Bronchial epithelial cell (primary cell): ENCODE measurements at regions not wholly inside any gene's neighbourhood (a gene's known extent, or its start where the extent isn't known, plus 50 kb on each side); places are given as distances from the start of the nearest gene placed in this dataset.
"Not testable (repeated sequence)": the region's sequence is repeated elsewhere in the genome, so short reads cannot be mapped to it uniquely, and the experiment has no call there.

Source experiments
- DNase-seq: peaks from one replicate; pipeline ENCODE4 v3.0.0-alpha.2; 2010; ENCODE audit warnings: low read depth
- FAIRE-seq: peaks from 2 replicates; lab custom pipeline; 2011; peaks lifted over from hg19 to GRCh38; lab: Jason Lieb, UNC
- H3K27me3 ChIP-seq: 2 replicates; pipeline ENCODE4 v1.5.1; 2011; ENCODE audit warnings: low read length; ENCODE audit not compliant: control insufficient read depth, insufficient read depth
- H3K36me3 ChIP-seq: 2 replicates; pipeline ENCODE4 v1.5.1; 2011; ENCODE audit warnings: low read length; ENCODE audit not compliant: control insufficient read depth, insufficient read depth
- H3K4me3 ChIP-seq: 2 replicates; pipeline ENCODE4 v1.5.1; 2011; ENCODE audit warnings: mild to moderate bottlenecking, low read depth, low read length, control low read depth
- TF ChIP-seq, protein P1 (sequence below): IDR thresholded peaks from 2 replicates; pipeline ENCODE4 v1.5.1; 2011; ENCODE audit warnings: mild to moderate bottlenecking, moderate library complexity, low read length, control low read depth, inconsistent platforms; ENCODE audit not compliant: insufficient read depth, severe bottlenecking

GRCh38 chr11:93907901-93908300 lies 57.5 kb upstream of the VSTM5 start:
- no peaks in the 10 kb centered on the region for H3K27me3 ChIP-seq
- H3K36me3 ChIP-seq: no peaks in the 10 kb centered on the region
- FAIRE-seq (no peak), DNase-seq (no peak)
- no peak overlapping the region for H3K4me3 ChIP-seq
- TF ChIP-seq, protein P1, sequence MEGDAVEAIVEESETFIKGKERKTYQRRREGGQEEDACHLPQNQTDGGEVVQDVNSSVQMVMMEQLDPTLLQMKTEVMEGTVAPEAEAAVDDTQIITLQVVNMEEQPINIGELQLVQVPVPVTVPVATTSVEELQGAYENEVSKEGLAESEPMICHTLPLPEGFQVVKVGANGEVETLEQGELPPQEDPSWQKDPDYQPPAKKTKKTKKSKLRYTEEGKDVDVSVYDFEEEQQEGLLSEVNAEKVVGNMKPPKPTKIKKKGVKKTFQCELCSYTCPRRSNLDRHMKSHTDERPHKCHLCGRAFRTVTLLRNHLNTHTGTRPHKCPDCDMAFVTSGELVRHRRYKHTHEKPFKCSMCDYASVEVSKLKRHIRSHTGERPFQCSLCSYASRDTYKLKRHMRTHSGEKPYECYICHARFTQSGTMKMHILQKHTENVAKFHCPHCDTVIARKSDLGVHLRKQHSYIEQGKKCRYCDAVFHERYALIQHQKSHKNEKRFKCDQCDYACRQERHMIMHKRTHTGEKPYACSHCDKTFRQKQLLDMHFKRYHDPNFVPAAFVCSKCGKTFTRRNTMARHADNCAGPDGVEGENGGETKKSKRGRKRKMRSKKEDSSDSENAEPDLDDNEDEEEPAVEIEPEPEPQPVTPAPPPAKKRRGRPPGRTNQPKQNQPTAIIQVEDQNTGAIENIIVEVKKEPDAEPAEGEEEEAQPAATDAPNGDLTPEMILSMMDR: no peak

GRCh38 chr11:93908689-93909088 lies 58.3 kb upstream of the VSTM5 start:
- Histone ChIP-seq H3K36me3 (no peaks in the 10 kb centered on the region), H3K27me3 (no peaks in the 10 kb centered on the region), H3K4me3 (no peak overlapping the region)
- TF ChIP-seq, protein P1: no peak
- FAIRE-seq (no peak), DNase-seq (peak; percentile 83)

DNA sequence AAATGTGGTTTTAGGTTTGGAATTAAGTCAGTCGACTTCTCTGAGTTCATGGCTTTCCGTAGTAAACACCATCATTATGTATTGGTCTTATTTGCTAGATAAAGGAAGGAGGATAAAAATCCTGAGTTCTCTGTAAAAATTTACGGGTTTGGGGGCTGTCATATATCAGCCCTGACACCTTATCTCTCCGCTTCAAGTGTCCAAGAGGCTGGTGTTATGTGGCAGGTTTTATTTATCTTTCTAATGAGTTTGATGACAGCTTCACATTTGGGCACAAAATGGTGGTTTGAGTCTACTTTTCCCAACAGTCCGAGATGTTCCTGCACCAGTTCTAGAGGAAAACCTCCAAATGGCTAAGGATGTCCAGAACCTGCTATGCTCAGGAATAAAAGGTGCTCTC lies 67.3 kb upstream of the VSTM5 start:
- TF ChIP-seq, protein P1: no peak
- no peak overlapping the region for H3K4me3 ChIP-seq
- no peaks in the 10 kb centered on the region for H3K27me3 ChIP-seq
- DNase-seq: no peak
- FAIRE-seq: no peak
- H3K36me3 ChIP-seq: no peaks in the 10 kb centered on the region

- Histone ChIP-seq H3K4me3 (no peak overlapping the region), H3K36me3 (no peaks in the 10 kb centered on the region), H3K27me3 (no peaks in the 10 kb centered on the region)
- TF ChIP-seq, protein P1: peak; percentile 89
- FAIRE-seq (no peak), DNase-seq (peak; percentile 72)
Measured at GRCh38 chr11:93921695-93922468, 71.5 kb upstream of the VSTM5 start.

DNA sequence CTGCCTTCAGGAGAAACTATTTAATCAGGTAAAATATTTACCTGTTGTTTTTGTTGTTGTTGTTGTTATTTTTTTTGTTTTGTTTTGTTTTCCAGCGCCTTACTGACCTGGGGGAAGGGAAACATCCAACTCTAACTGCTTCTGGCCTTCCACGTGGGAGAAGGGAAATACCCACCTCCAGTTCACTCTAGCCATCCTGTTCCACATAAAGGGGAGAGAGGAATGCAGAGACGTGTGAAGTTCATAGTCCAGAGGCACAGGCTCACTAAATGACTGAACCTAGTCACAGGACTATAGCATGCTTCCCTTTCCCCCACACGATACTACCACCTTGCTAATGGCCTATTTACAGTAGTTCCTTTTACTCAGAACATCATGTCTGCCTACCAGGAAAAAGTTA lies 72.4 kb upstream of the VSTM5 start:
- H3K36me3 ChIP-seq: no peaks in the 10 kb centered on the region
- TF ChIP-seq, protein P1: no peak
- DNase-seq: no peak
- no peak for FAIRE-seq
- no peaks in the 10 kb centered on the region for H3K27me3 ChIP-seq
- H3K4me3 ChIP-seq: no peak overlapping the region

GRCh38 chr11:93926099-93926498 lies 75.7 kb upstream of the VSTM5 start:
- H3K4me3 ChIP-seq, DNase-seq, H3K36me3 ChIP-seq, H3K27me3 ChIP-seq, FAIRE-seq: not testable (repeated sequence)
